Stomach (tissue), 4 donors: ENCODE measurements at regions not wholly inside any gene's neighbourhood (a gene's known extent, or its start where the extent isn't known, plus 50 kb on each side); places are given as distances from the start of the nearest gene placed in this dataset.

Experiments used
- POLR2A ChIP-seq, 4 donors: fragments of 450-650 bp; IDR thresholded peaks; one replicate each; pipeline ENCODE4 v1.6.1; 2016; ENCODE audit warnings: antibody characterized with exemption in 4 of 4, control low read depth in 2 of 4, mild to moderate bottlenecking in 1 of 4, moderate library complexity in 1 of 4
- TF ChIP-seq, protein P1 (sequence below), 7 experiments: fragments of 450-650 bp in 4 of 7; fragments of 200-600 bp in 3 of 7; sonication (generic) in 3 of 7; IDR thresholded peaks; one replicate each; pipeline ENCODE4 v1.5.1; 2016 to 2019; ENCODE audit warnings: antibody characterized with exemption in 7 of 7, control low read depth in 2 of 7, mild to moderate bottlenecking in 1 of 7

DNA sequence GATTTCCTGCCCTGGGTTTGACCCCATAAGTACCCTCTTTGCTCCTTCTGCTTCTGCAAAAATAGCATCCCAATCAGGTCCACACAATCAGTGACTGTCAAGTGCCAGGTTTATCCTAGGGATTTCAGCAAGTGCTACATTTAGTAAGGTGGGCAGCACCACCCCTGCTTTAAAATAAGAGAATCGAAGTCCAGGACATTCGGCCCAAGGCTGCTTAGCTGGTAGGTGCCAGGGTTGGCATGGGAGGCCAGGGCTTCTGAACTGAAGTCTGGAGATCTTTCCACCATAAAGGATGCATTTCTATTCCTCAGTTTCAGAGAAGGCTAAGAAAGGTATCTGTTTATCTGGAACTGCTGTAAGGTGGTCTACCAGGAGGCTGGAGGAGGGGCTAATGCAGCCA, 408.3 kb downstream of the ZNF536 start:
- no peak for TF ChIP-seq POLR2A (IDR thresholded peaks at IDR 0.05)
- TF ChIP-seq, protein P1, sequence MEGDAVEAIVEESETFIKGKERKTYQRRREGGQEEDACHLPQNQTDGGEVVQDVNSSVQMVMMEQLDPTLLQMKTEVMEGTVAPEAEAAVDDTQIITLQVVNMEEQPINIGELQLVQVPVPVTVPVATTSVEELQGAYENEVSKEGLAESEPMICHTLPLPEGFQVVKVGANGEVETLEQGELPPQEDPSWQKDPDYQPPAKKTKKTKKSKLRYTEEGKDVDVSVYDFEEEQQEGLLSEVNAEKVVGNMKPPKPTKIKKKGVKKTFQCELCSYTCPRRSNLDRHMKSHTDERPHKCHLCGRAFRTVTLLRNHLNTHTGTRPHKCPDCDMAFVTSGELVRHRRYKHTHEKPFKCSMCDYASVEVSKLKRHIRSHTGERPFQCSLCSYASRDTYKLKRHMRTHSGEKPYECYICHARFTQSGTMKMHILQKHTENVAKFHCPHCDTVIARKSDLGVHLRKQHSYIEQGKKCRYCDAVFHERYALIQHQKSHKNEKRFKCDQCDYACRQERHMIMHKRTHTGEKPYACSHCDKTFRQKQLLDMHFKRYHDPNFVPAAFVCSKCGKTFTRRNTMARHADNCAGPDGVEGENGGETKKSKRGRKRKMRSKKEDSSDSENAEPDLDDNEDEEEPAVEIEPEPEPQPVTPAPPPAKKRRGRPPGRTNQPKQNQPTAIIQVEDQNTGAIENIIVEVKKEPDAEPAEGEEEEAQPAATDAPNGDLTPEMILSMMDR (IDR thresholded peaks at IDR 0.05), result no peak
